ENCODE measurements at regions not wholly inside any gene's neighbourhood (a gene's known extent, or its start where the extent isn't known, plus 50 kb on each side); places are given as distances from the start of the nearest gene placed in this dataset.

DNA sequence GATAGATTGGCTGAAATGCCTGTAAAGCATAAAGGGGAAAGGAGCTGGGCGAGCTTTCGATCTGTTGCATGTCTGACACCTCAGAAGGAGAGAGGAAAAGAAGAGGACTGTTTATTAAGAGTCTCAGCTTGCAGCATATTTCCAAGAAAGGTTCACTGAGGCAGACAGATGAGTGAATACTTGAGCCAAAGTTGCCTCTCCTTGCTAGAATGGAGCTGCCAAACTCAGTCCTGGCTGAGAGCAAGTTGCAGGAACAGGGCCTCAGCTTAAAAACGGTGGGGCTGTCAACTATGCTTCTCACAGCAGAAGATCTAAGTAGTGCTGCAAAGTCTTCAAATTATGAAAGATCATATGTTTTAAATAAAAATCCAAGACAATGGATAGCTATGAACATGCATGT is 707.5 kb downstream of the PCDH7 start (continued):
- TF ChIP-seq, protein P1, sequence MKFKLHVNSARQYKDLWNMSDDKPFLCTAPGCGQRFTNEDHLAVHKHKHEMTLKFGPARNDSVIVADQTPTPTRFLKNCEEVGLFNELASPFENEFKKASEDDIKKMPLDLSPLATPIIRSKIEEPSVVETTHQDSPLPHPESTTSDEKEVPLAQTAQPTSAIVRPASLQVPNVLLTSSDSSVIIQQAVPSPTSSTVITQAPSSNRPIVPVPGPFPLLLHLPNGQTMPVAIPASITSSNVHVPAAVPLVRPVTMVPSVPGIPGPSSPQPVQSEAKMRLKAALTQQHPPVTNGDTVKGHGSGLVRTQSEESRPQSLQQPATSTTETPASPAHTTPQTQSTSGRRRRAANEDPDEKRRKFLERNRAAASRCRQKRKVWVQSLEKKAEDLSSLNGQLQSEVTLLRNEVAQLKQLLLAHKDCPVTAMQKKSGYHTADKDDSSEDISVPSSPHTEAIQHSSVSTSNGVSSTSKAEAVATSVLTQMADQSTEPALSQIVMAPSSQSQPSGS (IDR thresholded peaks at IDR 0.05; ENCODE audit: low read length) = no peak
- no peak for TF ChIP-seq CREB1 (IDR thresholded peaks at IDR 0.05)
- no peak for TF ChIP-seq POLR2A (IDR thresholded peaks at IDR 0.05; ENCODE audit: control extremely low read depth in 1 of 2, low read depth in 2 of 2, low read length in 2 of 2)
- TF ChIP-seq CTBP2 (IDR thresholded peaks at IDR 0.05; ENCODE audit: borderline replicate concordance, insufficient read depth, insufficient read length, low read length) = no peak
- TF ChIP-seq BCL11A (IDR thresholded peaks at IDR 0.05; ENCODE audit: low read depth in 2 of 2, low read length in 2 of 2) = no peak
